ENCODE measurements at regions not wholly inside any gene's neighbourhood (a gene's known extent, or its start where the extent isn't known, plus 50 kb on each side); places are given as distances from the start of the nearest gene placed in this dataset.

GRCh38 chr9:121561385-121562222 lies 62.0 kb upstream of the GGTA1 start:
- no peak for TF ChIP-seq CTCF (IDR thresholded peaks at IDR 0.05; ENCODE audit: partially characterized antibody, unreplicated experiment)
- H3K9me3 Mint-ChIP-seq (ENCODE audit: unreplicated experiment) = peaks cover 5% of the 10 kb centered on the region

DNA sequence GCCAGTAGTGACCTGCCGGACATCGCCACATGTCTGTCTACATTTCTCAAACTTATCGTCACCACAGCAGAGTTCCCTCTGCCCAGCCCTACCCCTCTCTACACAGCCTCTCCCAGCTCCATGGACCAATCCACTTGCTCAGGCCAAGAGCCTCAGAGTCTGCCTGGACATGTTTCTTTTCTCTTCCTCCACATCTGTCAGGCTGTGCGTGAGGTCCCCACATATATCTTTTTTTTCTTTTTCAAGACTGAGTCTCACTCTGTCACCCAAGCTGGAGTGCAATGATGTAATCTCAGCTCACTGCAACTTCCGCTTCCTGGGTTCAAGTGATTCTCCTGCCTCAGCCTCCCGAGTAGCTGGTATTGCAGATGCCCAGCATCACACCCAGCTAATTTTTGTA lies 62.7 kb upstream of the GGTA1 start:
- DNase-seq = no peak
- H3K27me3 Mint-ChIP-seq (ENCODE audit: unreplicated experiment) = peaks cover 8% of the 10 kb centered on the region
- H3K27ac Mint-ChIP-seq (ENCODE audit: unreplicated experiment) = no peak overlapping the region
- no peak overlapping the region for H3K4me3 Mint-ChIP-seq (ENCODE audit: unreplicated experiment)
- H3K9me3 Mint-ChIP-seq (ENCODE audit: unreplicated experiment) = peaks cover 5% of the 10 kb centered on the region
- no peaks in the 10 kb centered on the region for H3K36me3 Mint-ChIP-seq (ENCODE audit: unreplicated experiment)
- TF ChIP-seq CTCF (IDR thresholded peaks at IDR 0.05; ENCODE audit: partially characterized antibody, unreplicated experiment) = no peak
- peaks cover 12% of the 10 kb centered on the region for H3K4me1 Mint-ChIP-seq (ENCODE audit: low read depth, unreplicated experiment)

More at GRCh38 chr9:121561385-121562222, 62.0 kb upstream of the GGTA1 start:
- H3K4me1 Mint-ChIP-seq (ENCODE audit: low read depth, unreplicated experiment) = peaks cover 5% of the 10 kb centered on the region
- H3K4me3 Mint-ChIP-seq (ENCODE audit: unreplicated experiment) = no peak overlapping the region
- no peaks in the 10 kb centered on the region for H3K36me3 Mint-ChIP-seq (ENCODE audit: unreplicated experiment)
- DNase-seq = no peak
- peaks cover 8% of the 10 kb centered on the region for H3K27me3 Mint-ChIP-seq (ENCODE audit: unreplicated experiment)
- H3K27ac Mint-ChIP-seq (ENCODE audit: unreplicated experiment) = no peak overlapping the region

DNA sequence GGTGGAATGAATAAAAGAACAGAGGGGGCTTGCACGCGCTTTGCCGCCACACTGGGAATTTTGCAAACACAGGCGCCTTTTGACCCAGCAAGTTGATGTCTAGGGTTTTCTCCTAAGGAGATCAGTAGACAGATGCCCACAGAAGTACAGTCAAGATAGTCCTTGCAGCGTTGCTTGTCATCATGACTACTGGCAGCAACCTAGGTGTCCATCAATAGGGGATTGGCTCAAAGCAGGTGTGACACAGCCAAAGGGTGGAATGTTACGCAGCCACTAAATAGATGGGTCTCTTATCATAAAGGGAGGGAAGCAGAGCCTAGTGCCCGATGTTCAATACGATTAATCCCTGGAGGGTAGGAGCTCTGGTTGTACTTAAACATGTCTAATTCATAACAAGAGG lies 63.8 kb upstream of the GGTA1 start:
- Mint-ChIP-seq H3K27ac (ENCODE audit: unreplicated experiment) (no peak overlapping the region), H3K9me3 (ENCODE audit: unreplicated experiment) (peaks cover 5% of the 10 kb centered on the region), H3K4me1 (ENCODE audit: low read depth, unreplicated experiment) (peaks cover 20% of the 10 kb centered on the region), H3K4me3 (ENCODE audit: unreplicated experiment) (no peak overlapping the region), H3K27me3 (ENCODE audit: unreplicated experiment) (peaks cover 8% of the 10 kb centered on the region), H3K36me3 (ENCODE audit: unreplicated experiment) (no peaks in the 10 kb centered on the region)
- DNase-seq = no peak
- no peak for TF ChIP-seq CTCF (IDR thresholded peaks at IDR 0.05; ENCODE audit: partially characterized antibody, unreplicated experiment)

- Mint-ChIP-seq H3K27me3 (ENCODE audit: unreplicated experiment) (peaks cover 8% of the 10 kb centered on the region), H3K4me3 (ENCODE audit: unreplicated experiment) (no peak overlapping the region), H3K27ac (ENCODE audit: unreplicated experiment) (no peak overlapping the region), H3K4me1 (ENCODE audit: low read depth, unreplicated experiment) (peaks cover 20% of the 10 kb centered on the region), H3K36me3 (ENCODE audit: unreplicated experiment) (no peaks in the 10 kb centered on the region), H3K9me3 (ENCODE audit: unreplicated experiment) (peaks cover 5% of the 10 kb centered on the region)
- no peak for TF ChIP-seq CTCF (IDR thresholded peaks at IDR 0.05; ENCODE audit: partially characterized antibody, unreplicated experiment)
- DNase-seq = no peak
These were observed 64.3 kb upstream of the GGTA1 start for GRCh38 chr9:121563881-121564460.

All from glutamatergic neuron (in vitro differentiated cells).